ENCODE measurements at regions not wholly inside any gene's neighbourhood (a gene's known extent, or its start where the extent isn't known, plus 50 kb on each side); places are given as distances from the start of the nearest gene placed in this dataset.

GRCh38 chr5:152644029-152644728, 239.1 kb upstream of the NMUR2 start:
- Histone ChIP-seq H3K4me2 (ENCODE audit: control insufficient read depth, insufficient read depth) (no peak overlapping the region), H3K27me3 (replicated peaks in 1 of 2; ENCODE audit: control insufficient read depth in 2 of 2, insufficient read depth in 2 of 2, low read length in 1 of 2) (no peaks in the 10 kb centered on the region), H3K4me1 (ENCODE audit: control insufficient read depth, insufficient read depth, low read length) (no peaks in the 10 kb centered on the region), H3K79me2 (ENCODE audit: control insufficient read depth, insufficient read depth, low read length) (no peaks in the 10 kb centered on the region), H3K9ac (ENCODE audit: control insufficient read depth, insufficient read depth, low read length) (no peak overlapping the region), H2AFZ (ENCODE audit: control insufficient read depth, low read depth, low read length) (no peak overlapping the region), H3K27ac (ENCODE audit: control insufficient read depth, insufficient read depth) (no peak overlapping the region), H3K36me3 (ENCODE audit: control insufficient read depth in 2 of 2, insufficient read depth in 2 of 2, low read length in 1 of 2) (no peaks in the 10 kb centered on the region), H3K4me3 (no peak overlapping the region), H4K20me1 (ENCODE audit: control insufficient read depth, insufficient read depth) (no peaks in the 10 kb centered on the region), H3K9me3 (replicated peaks; ENCODE audit: control insufficient read depth, insufficient read depth, low read length) (no peaks in the 10 kb centered on the region)
- TF ChIP-seq ETV6 (conservative IDR thresholded peaks at IDR 0.05 in 1 of 2, IDR thresholded peaks at IDR 0.05 in 1 of 2; ENCODE audit: borderline replicate concordance in 1 of 2, low read depth in 1 of 2): no peak
- TF ChIP-seq SMC3 (IDR thresholded peaks at IDR 0.05; ENCODE audit: borderline replicate concordance, low read length): no peak
- no peak for TF ChIP-seq SMAD1 (IDR thresholded peaks at IDR 0.05; ENCODE audit: low read depth, partially characterized antibody)
- TF ChIP-seq MYC (IDR thresholded peaks at IDR 0.05; ENCODE audit: insufficient read depth, insufficient read length, insufficient replicate concordance, low read length, severe bottlenecking): no peak
- no peak for TF ChIP-seq TAF1 (IDR thresholded peaks at IDR 0.05; ENCODE audit: borderline replicate concordance, low read depth, low read length)
- TF ChIP-seq RELA (IDR thresholded peaks at IDR 0.05; ENCODE audit: borderline replicate concordance, partially characterized antibody): no peak
- TF ChIP-seq TCF12 (IDR thresholded peaks at IDR 0.05; ENCODE audit: low read depth, low read length): no peak
- no peak for TF ChIP-seq SREBF1 (IDR thresholded peaks at IDR 0.05; ENCODE audit: low read length)
- no peak for TF ChIP-seq ZNF687 (IDR thresholded peaks at IDR 0.05)
- TF ChIP-seq BHLHE40 (IDR thresholded peaks at IDR 0.05; ENCODE audit: borderline replicate concordance in 1 of 2, low read depth in 2 of 2, low read length in 1 of 2): no peak
- no peak for TF ChIP-seq CHD4 (IDR thresholded peaks at IDR 0.05)
- no peak for TF ChIP-seq RFX5 (IDR thresholded peaks at IDR 0.05; ENCODE audit: low read depth, low read length)
- no peak for TF ChIP-seq FOXM1 (IDR thresholded peaks at IDR 0.05; ENCODE audit: low read depth, low read length)
- in situ Hi-C loops (cut with MboI) (no loop called here), intact Hi-C loops (cut with micrococcal nuclease; ENCODE audit: unreplicated experiment) (no loop called here)
- ChIA-PET CTCF (no interaction called here), SMC1A (ENCODE audit: uncharacterized antibody, unreplicated experiment) (no interaction called here), POLR2A (no interaction called here), RAD21 (ENCODE audit: unreplicated experiment) (no interaction called here)
- no TSS peak for BruUV-seq (replicated peaks)
- DNase-seq (ENCODE audit: low read depth, low spot score) (no peak), ATAC-seq (no peak), FAIRE-seq (no peak)
- WGBS (ENCODE audit: insufficient coverage, insufficient replicate concordance, low lambda C conversion rate, missing lambda C conversion rate): 0% methylated on average over 2 of the region's 2 CpGs
